H4 (cell line): ENCODE measurements at regions not wholly inside any gene's neighbourhood (a gene's known extent, or its start where the extent isn't known, plus 50 kb on each side); places are given as distances from the start of the nearest gene placed in this dataset.

ENCODE experiments used
- DNase-seq: peaks from one replicate; pipeline ENCODE4 v3.0.0-alpha.2; 2015; ENCODE audit warnings: low spot score

DNA sequence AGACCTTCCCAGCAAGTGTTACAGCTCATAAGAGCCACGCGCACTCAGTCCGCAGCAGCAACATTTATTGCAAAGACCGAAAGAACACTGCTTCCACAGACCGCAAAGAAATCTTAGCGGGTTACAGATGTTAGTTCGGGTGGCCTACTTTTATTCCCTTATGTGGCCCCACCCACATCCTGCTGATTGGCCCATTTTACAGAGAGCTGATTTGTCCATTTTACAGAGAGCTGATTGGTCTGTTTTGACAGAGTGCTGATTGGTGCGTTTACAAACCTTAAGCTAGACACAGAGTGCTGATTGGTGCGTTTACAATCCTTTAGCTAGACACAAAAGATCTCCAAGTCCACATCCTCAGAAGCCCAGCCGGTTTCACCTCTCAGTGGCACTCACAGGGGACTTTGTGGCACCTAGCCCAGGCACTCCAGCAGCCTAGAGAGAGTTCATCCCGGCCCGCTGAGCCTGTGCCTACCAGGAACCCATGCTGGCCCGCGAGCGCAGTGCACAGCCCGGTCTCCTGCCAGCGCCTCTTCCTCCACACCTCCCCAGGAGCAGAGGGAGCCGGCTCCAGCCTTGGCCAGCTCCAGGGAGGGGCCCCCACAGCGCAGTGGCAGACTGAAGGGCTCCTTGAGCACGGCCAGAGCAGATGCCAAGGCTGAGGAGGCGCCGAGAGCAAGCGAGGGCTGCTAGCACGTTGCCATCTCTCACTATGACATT, 244.3 kb upstream of the TSHZ2 start:
- no peak for DNase-seq

DNA sequence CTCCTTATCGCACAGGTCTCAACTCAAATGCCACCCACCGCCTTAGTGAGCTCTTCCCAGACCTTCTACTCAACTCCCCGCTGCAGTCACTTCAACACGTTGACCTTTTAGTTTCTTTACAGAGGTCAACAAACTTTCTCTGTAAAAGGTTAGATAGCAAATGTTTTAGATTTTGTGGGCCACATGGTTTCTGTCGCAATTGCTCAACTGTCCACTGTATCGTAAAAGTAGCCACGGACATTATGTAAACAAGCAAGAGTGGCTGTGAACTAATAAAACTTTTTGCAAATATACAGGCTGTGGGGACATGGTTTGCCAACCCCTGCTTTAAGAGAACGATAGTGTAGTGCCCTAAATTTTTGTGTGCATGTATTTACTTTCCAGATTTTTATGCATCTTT, 247.6 kb upstream of the TSHZ2 start:
- DNase-seq = no peak

DNA sequence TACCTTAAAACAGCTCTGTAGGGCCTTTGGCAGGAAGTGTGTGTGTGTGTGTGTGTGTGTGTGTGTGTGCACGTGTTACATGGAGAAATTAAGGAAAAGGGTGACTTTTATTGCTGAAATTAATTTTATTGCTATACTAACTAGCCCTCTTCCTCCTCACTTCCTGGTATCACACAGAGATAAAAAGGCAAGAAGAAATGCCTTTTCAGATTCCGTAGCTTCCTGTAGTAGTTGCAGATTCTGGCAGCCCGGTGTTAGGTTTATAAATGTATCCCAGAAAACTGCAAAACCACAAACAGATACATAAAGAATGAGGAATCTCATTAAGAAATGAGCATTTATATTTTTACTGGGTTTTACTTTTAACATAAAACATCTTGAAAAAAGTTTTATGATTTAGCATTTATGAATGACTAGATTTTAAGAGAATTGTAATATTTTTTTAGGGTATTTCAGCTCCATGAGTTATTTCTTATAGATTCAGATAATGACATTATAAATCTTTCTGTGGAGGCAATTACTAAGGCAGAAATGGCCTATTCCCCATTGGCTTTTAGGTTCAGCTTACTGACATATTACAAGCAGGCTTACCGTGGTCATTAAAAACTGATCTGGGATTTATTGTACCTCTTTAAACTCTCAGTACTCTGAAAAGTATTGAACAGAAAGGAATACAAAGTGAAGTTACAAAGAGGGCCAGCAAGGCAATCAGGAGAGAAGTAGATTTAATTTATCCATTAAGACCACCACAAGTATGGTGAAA, 249.1 kb upstream of the TSHZ2 start:
- DNase-seq = no peak

DNA sequence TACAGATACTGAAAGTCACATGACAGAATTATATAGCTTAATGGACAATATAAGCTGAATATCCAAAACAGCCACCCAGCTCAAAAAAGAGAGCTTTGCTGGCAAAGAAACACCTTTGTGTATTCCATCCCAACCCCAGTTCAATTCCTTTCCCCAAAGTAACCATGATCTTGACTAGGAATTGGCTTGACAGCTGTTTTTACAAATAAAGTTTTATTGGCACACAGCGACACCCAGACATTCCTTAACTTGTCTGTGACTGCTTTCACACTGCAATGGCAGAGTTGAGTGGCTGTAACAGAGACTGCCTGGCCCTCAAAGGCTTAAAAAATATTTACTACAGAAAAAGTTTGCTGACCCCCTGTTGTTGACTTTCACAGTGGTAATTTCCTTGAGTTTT, 264.0 kb upstream of the TSHZ2 start:
- DNase-seq = no peak

DNA sequence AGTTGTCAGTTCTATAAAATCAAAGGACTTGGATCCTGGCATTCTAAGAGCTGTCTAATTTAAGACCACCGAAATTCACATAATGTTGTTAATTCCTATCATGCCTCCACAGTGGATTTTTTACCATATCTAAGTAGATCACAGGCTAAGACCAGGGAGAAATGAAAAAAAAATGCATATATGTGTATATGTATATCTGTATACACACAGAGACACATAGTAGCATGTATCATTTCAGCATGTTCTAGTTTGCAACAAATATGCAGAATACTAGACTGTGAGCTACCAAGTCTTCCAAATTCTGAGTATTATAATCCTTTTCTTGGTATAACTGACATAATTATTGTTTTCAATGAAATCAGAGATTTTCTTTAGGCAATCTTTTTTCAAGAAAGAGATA, 267.6 kb upstream of the TSHZ2 start:
- no peak for DNase-seq

DNA sequence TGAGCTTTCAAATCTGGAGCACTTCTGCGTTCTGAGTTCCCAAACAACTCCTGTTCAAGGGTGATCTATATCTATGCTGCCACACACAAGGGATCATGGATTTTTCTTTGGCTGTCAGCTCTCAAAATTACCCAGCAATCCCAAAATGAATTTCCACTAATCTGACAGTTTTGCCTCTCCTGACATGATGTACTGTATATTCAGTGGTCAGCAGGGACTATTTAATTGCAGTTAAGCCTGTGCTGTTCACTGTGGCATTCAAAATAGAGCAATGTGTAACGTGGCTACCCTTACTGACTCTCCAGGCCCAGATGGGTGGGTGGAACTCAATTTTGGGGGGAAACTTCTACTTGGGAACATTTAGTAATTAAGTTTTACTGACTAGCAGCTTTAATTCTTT, 283.8 kb upstream of the TSHZ2 start:
- no peak for DNase-seq

DNA sequence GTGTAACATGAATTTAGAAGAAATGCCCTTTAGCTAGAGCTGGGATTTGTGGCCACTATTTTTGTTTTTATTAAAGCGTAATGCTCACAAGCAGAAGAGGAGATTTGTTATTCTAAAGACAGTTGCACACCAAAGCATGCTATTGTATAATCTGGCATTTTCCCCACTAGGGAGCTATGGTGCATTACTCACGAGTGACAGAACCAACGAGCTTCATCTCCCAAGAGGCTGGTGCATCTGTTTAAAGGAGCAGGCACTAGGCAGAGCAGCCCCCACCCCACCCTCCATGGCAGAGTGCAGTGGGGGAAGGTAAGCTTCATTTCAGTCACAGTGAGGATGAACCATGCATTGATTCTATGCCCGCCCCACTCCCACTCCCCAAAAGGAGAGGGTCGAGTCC, 287.3 kb upstream of the TSHZ2 start:
- no peak for DNase-seq

DNA sequence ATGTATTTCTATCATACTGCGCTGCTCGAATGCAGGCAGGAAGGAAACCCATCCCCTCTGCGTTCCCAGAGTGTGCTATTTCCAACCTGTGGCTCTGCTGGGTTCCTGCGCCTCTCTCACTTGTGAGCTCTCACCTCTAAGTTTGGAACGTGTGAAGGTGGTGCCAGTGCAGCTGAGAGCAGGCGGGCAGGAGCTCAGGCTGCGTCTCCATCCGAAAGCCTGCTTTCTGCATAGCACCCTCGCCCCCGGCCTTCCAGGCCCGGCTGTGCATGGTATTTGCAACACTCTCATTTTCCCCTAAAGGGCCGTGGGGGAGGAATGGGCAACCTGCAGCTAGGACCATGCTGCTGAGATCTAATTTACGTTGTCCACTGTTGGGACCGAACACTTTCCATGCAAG, 288.0 kb upstream of the TSHZ2 start:
- DNase-seq = no peak

DNA sequence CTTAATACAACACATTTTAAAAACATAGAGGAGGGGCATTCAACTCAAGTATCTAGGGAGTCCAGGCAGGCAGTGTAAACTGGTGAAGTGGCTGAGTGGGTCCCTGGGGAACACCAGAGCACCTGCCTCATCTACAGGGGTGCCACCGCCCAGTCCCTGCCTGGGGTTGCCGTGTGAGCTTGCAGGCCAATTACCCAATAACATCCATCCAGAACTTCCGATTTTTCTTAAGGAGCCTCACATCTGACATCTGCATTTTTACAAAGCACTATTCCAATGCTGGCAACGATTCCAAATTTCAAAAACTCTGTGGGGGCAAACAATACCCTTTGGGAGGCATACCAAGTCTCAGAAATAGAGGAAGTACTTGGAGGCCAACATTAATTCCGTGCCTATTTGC, 288.4 kb upstream of the TSHZ2 start:
- DNase-seq = no peak

DNA sequence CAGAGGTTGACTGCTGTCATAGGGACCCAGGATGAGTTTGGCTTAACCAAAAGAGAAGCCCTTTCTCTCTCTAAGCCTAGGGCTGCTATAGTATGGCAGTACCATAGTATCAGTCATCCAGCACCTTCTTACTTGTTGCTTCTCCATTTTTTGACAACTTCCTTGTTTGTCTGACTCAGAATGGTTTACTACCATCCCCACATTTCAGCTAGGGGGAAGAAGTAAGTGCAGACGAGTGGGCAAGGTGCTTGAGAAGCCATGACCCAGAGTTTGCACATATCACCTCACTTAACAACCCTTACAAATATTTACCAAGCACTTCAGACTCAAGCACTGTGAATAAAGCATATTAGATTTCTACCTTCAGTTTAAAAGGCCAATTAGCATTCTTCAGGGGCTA, 289.9 kb upstream of the TSHZ2 start:
- no peak for DNase-seq

DNA sequence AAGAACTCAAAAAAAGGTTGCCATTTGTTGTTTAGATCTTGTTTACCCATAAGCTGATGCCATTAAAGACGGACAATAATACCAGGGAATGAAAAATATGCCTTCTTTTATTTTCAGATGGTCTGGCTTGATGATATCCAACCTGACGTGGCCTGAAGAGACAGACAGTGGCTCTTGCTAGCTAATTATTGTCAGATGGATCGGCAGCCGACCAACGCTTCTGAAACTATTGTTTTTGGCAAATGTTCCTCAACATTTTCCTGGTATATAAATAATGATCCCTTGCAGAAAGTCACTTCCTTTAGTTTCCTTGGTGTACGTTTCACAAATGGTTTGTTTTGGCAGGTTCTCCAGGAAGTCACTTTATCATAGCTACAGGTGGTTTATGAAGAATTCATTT, 290.9 kb upstream of the TSHZ2 start:
- no peak for DNase-seq

DNA sequence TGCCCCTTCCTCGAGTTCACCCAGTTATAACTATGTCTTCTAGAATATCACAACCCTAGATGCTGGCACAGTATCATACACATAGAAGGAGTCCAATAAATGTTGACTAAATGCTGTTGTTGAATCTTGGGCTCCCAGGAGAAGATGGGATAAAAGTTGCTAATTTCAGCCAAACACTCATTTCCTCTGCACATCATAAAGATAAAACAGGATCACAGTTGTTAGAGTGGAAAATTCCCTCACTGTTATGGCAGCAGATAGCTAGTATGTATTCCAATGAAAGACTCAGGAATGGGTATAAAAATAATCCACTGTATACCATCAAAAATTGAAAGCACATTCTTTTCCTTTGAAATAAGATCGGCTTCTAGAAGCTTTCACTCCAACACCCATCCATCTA, 294.9 kb upstream of the TSHZ2 start:
- no peak for DNase-seq

DNA sequence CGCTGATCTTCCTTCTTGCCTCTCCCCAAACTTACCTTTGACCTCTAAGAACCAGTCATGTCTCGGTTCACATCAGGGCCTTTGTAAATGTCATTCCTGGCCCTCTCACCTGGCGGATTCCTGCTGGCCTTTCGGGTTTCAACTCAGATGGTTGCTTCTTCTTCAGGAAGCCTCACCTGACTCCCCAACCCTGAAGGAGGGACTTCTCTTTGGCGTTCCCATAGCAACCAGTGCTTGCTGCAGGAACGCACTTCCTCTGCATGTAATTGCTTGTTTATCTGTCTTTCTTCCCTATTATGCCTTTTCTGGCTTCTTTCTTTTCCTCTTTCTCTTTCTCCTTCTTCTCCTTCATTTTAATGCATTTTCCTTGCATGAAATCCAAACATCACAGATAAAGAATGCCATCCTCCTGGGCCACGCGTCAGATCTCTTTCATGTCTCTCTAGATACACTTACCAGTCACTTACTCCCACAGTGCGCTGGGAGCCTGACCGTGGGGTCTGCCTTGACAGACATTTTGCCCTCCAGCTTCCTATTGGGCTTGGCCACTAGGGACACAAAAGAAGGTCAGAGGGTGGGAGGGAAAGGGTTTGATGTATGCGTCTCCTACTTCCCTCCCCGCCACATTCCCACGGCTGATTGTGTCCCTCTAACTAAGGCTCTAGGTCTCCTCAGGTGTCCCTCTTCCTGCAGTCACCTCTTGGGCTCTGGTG, 295.7 kb upstream of the TSHZ2 start:
- DNase-seq = no peak

DNA sequence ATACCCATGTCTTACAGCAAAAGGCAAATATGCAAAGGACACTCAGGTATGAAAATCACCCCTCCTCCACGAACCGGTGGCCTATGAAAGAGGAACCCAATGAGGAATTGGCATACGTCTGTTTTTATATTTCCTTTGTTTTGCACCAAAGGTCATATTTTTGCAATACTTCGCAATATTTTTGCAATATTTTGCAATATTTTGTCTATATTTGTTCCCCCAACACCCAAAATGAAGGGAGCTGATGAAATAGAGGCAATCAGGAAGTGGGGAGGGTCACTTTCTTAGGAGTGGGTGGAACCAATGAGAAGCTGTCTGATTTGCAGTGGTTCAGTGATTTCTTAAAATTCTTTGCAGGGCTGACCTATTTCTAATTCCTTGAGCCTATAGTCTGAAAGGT, 296.8 kb upstream of the TSHZ2 start:
- no peak for DNase-seq

DNA sequence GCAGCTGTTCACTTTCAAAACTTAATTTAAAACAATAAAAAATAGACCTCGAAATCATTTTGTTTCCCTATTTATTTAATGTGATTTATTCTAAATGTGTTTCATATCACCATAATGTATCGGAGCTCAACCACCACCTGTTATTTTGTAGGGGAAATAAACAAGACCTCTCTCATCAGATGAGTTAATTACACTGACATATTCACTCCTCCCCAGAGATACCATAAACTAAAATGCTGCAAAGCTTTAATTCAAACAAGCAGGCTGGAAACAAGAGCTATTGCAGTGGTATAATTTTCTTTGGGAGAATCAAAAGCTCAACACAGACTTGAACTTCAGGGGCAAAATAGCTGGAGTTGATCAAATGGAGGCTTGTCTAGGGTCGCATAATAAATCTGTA, 303.5 kb upstream of the TSHZ2 start:
- no peak for DNase-seq

DNA sequence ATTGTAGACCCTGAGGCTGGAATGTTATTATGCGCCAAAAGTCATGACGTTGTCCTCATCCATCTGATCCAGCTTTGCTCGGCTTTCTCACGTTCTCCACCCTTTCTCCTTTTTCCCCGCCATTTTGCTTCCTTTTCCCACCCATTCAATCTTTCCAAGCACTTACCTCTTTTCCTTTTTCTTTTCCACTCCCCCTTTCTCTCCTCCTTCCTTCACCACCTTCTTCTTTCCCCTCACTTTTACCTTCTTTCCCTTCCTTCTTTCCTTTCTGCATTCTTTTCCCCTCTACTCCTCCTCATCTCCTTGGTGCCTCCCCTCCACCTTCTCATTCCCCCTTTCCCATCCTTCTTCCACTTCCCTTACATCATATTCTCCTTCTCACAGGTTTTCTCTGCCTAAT, 304.8 kb upstream of the TSHZ2 start:
- no peak for DNase-seq

DNA sequence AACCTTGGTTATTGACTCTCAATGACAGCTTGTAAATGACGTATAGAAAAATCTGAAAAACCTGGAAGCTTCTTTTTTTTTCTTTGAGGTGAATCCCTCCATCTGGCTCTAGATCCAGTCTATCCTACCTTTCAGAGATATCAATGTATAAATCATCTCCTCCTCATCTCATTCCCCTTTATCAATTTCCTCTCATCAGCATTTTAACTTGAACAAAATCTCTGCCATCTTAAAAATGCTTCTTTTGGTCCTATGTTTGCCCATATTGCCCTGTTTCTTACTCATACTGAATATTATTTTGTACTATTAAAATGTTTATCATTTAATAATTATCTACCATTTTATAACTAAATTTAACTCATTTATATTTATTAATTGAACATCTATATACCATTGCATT, 306.7 kb upstream of the TSHZ2 start:
- no peak for DNase-seq

DNA sequence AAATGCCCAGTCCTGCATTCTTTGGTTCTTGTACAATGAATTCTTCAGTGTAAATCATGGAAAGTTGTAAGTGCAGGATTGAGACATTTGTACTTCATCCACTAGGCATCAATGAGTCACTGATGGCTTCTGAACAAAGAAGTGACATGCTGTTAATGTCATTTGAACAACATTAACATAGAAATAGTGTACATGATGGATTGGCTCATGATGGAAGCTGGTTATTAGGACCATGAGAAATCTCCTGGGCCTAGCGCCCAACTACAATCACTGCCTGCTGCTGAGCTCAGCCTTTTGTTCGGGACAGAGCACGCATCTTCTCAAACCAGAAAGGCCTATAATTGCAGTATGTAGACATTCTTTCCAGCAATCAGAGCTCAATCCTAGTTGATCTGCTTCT, 316.8 kb upstream of the TSHZ2 start:
- DNase-seq = no peak

DNA sequence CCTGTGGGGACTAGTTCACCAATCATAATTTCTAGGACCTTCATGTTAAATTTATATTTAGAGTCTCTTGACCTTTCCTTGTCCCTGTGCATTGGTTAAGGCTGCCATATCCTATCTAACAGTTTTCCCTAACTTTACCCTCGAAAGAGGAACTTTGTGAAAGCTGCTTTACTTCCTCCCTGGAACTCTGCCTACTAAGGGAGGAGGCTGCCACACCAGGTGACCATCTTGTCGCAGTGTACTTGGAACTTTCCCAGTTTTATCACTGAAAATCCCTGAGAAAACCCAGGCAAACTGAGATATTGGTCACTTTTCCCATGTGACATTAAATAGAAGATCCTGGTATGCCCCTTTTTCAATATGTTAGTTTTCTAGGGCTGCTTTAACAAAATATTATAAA, 317.6 kb upstream of the TSHZ2 start:
- no peak for DNase-seq

DNA sequence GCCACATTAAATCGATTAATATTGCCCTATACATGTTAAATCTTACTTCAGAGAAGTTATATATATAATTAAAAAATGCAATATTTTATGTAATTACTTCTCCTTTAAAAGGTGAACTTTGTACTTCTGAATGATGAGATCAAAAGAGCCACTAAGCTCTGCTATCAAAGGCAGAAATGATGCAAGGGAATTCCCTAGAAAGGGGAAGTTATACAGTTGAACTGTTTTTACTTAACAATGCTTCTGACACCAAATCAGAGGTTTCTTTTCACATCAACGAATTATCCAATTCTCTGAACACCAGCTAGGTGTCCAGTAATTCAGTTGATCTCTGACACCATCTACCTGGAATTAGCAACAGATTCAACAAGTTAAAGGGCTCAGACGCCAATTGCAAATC, 319.9 kb upstream of the TSHZ2 start:
- no peak for DNase-seq

DNA sequence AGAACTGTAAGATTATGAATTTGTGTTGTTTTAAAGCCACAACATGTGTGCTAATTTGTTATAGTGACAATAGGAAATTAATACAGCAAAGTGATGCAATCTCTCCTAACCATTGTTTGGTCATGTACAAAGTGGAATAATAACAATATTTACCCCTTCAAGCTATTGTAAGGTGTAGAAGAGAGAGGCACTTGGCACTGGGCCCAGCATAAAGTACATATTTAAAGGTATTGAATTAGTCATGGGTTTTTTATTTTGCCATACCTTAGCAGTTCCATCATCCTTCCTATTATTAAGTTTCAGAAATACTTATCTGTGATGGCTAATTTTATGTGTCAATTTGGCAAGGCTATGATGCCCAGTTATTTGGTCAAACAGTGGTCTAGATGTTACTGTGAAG, 322.4 kb upstream of the TSHZ2 start:
- DNase-seq = no peak

DNA sequence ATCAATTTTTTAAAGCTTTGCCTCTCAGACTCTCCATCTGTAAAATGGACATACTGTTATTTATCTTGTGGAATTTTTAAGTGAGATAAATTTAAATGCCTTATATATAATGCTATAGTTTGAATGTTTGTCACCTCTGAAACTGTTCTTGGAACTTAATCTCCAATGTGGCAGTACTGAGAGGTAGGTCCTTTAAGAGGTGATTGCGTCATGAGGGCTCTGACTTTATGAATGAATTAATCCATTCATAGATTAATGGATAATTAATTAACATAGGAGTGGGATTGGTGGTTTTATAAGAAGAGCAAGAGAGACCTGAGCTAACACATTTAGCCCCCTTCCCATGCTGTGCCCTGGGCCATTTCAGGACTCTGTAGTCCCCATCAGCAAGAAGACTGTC, 326.3 kb upstream of the TSHZ2 start:
- DNase-seq = no peak

DNA sequence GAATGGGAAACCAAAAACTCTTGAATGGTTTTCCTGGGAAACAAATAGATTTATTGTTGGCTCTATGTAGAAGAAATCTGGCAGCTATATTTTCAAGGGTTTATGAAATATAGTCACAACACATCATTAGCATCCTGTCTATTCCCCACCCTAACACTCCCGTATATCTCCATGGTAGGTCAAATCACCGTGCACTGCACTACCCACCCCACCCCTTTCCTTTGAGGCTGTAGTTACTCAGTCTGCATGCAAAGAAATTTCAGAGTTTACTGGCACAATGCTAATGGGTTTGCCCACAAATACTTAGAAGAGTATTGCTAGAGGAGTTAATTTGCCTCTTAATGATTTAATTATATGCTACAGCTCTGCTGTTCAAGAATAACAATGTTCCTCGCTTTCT, 329.1 kb upstream of the TSHZ2 start:
- no peak for DNase-seq
